Osteocyte (in vitro differentiated cells): ENCODE measurements at regions not wholly inside any gene's neighbourhood (a gene's known extent, or its start where the extent isn't known, plus 50 kb on each side); places are given as distances from the start of the nearest gene placed in this dataset.
"Not testable (repeated sequence)": the region's sequence is repeated elsewhere in the genome, so short reads cannot be mapped to it uniquely, and the experiment has no call there.

Experiments used
- DNase-seq: peaks from one replicate; pipeline ENCODE4 v3.0.0; 2021; ENCODE audit warnings: mixed read lengths; ENCODE audit not compliant: unreplicated experiment; ENCODE audit errors: extremely low spot score
- H3K27ac Mint-ChIP-seq: one replicate; pipeline ENCODE4 v1.8.0; 2021; ENCODE audit warnings: mild to moderate bottlenecking, mixed read lengths; ENCODE audit not compliant: unreplicated experiment
- H3K27me3 Mint-ChIP-seq: one replicate; pipeline ENCODE4 v1.8.0; 2021; ENCODE audit warnings: mixed read lengths; ENCODE audit not compliant: unreplicated experiment
- H3K36me3 Mint-ChIP-seq: one replicate; pipeline ENCODE4 v1.8.0; 2021; ENCODE audit warnings: mixed read lengths; ENCODE audit not compliant: unreplicated experiment
- H3K4me1 Mint-ChIP-seq: one replicate; pipeline ENCODE4 v1.8.0; 2021; ENCODE audit warnings: mixed read lengths; ENCODE audit not compliant: unreplicated experiment
- H3K4me3 Mint-ChIP-seq: one replicate; pipeline ENCODE4 v1.8.0; 2021; ENCODE audit warnings: mild to moderate bottlenecking, moderate library complexity, mixed read lengths; ENCODE audit not compliant: unreplicated experiment
- H3K9me3 Mint-ChIP-seq: one replicate; pipeline ENCODE4 v1.8.0; 2021; ENCODE audit warnings: mixed read lengths; ENCODE audit not compliant: unreplicated experiment

GRCh38 chr9:67800170-67800569 lies 58.6 kb upstream of the ANKRD20A1 start:
- H3K4me3 Mint-ChIP-seq, H3K36me3 Mint-ChIP-seq, H3K9me3 Mint-ChIP-seq, H3K4me1 Mint-ChIP-seq, H3K27me3 Mint-ChIP-seq, H3K27ac Mint-ChIP-seq: not testable (repeated sequence)
- peak; percentile 84 for DNase-seq
